ENCODE measurements at regions not wholly inside any gene's neighbourhood (a gene's known extent, or its start where the extent isn't known, plus 50 kb on each side); places are given as distances from the start of the nearest gene placed in this dataset.

GRCh38 chr4:108345862-108346817 is 177.4 kb upstream of the LEF1 start:
- H3K4me3 ChIP-seq, result no peak overlapping the region
- intact Hi-C loops (cut with DNase I), result no loop called here
- H3K27ac ChIP-seq, result no peak overlapping the region
- peaks cover 3% of the 10 kb centered on the region for H3K27me3 ChIP-seq (replicated peaks; ENCODE audit: insufficient read depth)
- no peaks in the 10 kb centered on the region for H3K36me3 ChIP-seq
- H3K9me3 ChIP-seq, result no peaks in the 10 kb centered on the region
- 54% methylated on average over 2 of the region's 2 CpGs for WGBS
- no peaks in the 10 kb centered on the region for H3K4me1 ChIP-seq (replicated peaks)
- DNase-seq (ENCODE audit: low spot score), result no peak
- TF ChIP-seq POLR2A (IDR thresholded peaks at IDR 0.05) (no peak), POLR2AphosphoS5 (IDR thresholded peaks at IDR 0.05) (no peak)
- TF ChIP-seq, protein P1, sequence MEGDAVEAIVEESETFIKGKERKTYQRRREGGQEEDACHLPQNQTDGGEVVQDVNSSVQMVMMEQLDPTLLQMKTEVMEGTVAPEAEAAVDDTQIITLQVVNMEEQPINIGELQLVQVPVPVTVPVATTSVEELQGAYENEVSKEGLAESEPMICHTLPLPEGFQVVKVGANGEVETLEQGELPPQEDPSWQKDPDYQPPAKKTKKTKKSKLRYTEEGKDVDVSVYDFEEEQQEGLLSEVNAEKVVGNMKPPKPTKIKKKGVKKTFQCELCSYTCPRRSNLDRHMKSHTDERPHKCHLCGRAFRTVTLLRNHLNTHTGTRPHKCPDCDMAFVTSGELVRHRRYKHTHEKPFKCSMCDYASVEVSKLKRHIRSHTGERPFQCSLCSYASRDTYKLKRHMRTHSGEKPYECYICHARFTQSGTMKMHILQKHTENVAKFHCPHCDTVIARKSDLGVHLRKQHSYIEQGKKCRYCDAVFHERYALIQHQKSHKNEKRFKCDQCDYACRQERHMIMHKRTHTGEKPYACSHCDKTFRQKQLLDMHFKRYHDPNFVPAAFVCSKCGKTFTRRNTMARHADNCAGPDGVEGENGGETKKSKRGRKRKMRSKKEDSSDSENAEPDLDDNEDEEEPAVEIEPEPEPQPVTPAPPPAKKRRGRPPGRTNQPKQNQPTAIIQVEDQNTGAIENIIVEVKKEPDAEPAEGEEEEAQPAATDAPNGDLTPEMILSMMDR (IDR thresholded peaks at IDR 0.05), result no peak

- H3K9me3 ChIP-seq, result no peaks in the 10 kb centered on the region
- TF ChIP-seq POLR2A (IDR thresholded peaks at IDR 0.05) (no peak), POLR2AphosphoS5 (IDR thresholded peaks at IDR 0.05) (no peak)
- TF ChIP-seq, protein P1 (IDR thresholded peaks at IDR 0.05), result no peak
- DNase-seq (ENCODE audit: low spot score), result no peak
- 69% methylated on average over 3 of the region's 3 CpGs for WGBS
- no peak overlapping the region for H3K27ac ChIP-seq
- H3K36me3 ChIP-seq, result no peaks in the 10 kb centered on the region
- H3K4me1 ChIP-seq (replicated peaks), result no peaks in the 10 kb centered on the region
- intact Hi-C loops (cut with DNase I), result no loop called here
- H3K4me3 ChIP-seq, result no peak overlapping the region
- no peaks in the 10 kb centered on the region for H3K27me3 ChIP-seq (replicated peaks; ENCODE audit: insufficient read depth)
Observed at GRCh38 chr4:108342325-108342970, 173.7 kb upstream of the LEF1 start.

DNA sequence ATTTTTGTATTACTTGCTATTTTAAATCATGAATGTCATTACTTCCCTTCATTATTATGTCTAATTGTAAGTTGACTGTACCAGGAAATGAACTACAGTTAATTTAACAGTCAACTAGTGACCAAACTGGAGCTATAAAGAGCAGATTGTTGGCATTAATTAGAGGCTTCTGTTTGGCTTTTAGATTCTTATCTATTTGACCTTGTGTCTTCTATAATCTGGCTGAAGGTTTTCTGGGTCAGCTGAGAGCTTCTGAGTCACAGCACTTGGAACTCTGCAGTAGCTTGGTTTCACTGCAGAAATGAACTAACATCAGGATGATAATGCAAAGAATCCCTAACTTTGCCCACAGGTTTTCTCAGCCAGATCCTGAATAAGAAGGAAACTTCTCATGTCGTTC is 169.2 kb upstream of the LEF1 start:
- no peaks in the 10 kb centered on the region for H3K27me3 ChIP-seq (replicated peaks; ENCODE audit: insufficient read depth)
- DNase-seq (ENCODE audit: low spot score), result no peak
- TF ChIP-seq POLR2A (IDR thresholded peaks at IDR 0.05), result no peak
- TF ChIP-seq, protein P1 (IDR thresholded peaks at IDR 0.05), result no peak
- no peak for TF ChIP-seq POLR2AphosphoS5 (IDR thresholded peaks at IDR 0.05)
- no peak overlapping the region for H3K4me3 ChIP-seq
- whole genome bisulfite sequencing, result 29% methylated on average over 1 of the region's 1 CpG
- H3K4me1 ChIP-seq (replicated peaks), result no peaks in the 10 kb centered on the region
- H3K36me3 ChIP-seq, result no peaks in the 10 kb centered on the region
- intact Hi-C loops (cut with DNase I), result no loop called here
- no peak overlapping the region for H3K27ac ChIP-seq
- no peaks in the 10 kb centered on the region for H3K9me3 ChIP-seq

DNA sequence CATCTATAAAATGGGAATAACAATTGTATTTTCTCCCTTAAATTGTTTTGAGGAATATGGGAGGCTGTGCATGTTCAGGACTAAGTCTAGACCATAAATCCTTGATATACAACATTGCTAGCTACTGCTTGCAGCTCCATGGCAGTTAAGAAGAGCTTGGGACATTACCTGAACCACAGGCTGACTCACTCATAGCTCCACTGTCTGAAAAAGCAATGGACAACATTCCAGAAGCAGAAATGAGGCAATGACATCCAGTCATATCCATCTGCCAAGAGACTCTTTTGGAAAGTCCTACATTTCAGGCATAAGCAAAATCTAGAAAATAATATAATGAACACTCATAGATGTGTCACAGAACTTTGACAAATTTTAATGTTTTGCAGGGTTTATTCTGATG is 167.3 kb upstream of the LEF1 start:
- Histone ChIP-seq H3K27ac (no peak overlapping the region), H3K4me1 (replicated peaks) (no peaks in the 10 kb centered on the region), H3K36me3 (no peaks in the 10 kb centered on the region), H3K9me3 (no peaks in the 10 kb centered on the region), H3K4me3 (no peak overlapping the region), H3K27me3 (replicated peaks; ENCODE audit: insufficient read depth) (no peaks in the 10 kb centered on the region)
- no peak for DNase-seq (ENCODE audit: low spot score)
- intact Hi-C loops (cut with DNase I), result no loop called here
- TF ChIP-seq, protein P1 (IDR thresholded peaks at IDR 0.05), result no peak

All from prostate gland (tissue), 2 donors.